ENCODE measurements at regions not wholly inside any gene's neighbourhood (a gene's known extent, or its start where the extent isn't known, plus 50 kb on each side); places are given as distances from the start of the nearest gene placed in this dataset.

DNA sequence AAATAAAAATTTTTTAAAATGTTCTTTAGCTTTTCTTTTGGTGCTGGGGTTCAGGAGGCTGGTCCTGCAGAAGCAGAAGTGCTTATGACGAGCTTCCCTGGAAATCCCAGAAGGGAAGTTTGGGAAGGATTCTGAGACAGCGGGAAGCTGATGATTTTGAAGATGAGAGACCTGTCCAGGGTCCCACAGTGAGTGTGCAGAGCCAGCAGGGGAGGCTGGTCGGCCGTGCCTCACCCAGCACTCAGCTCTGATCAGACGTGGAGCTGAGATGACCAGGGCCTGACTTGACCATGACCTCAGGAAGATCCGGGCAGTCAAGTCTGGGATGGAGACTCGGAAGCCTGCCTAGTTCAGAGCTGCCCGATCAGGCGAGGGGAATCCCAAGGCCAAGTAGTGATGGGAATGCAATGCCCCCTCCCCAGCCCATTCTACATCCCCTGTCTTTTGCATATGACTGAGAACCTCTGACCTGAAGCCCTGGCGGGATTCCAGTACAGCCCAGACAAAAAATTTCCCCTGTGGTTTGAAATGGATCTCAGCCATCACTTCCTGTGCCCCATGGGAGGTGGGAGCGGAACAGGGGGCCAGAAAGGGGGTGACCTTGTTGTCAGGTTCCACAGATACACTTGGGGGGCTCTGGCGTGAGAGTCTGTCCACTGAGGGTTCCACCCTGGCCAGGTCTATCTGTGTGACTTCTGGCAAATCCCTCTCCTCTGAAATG is 96.8 kb upstream of the RUNX3 start:
- TF ChIP-seq POLR2A (IDR thresholded peaks at IDR 0.05; ENCODE audit: low read depth, low read length), result no peak
- no peak for TF ChIP-seq POLR2AphosphoS5 (IDR thresholded peaks at IDR 0.05; ENCODE audit: low read depth, low read length)
- TF ChIP-seq TAF1 (IDR thresholded peaks at IDR 0.05; ENCODE audit: borderline replicate concordance, low read depth, low read length), result no peak

Measured in GM12892 (cell line).